ENCODE measurements at regions not wholly inside any gene's neighbourhood (a gene's known extent, or its start where the extent isn't known, plus 50 kb on each side); places are given as distances from the start of the nearest gene placed in this dataset.

GRCh38 chr4:38255572-38255971 is 295.4 kb downstream of the PTTG2 start:
- Histone ChIP-seq H2AFZ (ENCODE audit: low read depth, low read length, severe bottlenecking) (no peak overlapping the region), H3K9me2 (replicated peaks; ENCODE audit: insufficient read depth, low read length) (no peaks in the 10 kb centered on the region), H3K27me3 (ENCODE audit: low read length) (no peaks in the 10 kb centered on the region; the same call in 1 of the 2 replicates), H4K20me1 (ENCODE audit: low read depth, low read length) (no peaks in the 10 kb centered on the region), H3F3A (ENCODE audit: insufficient read depth) (no peaks in the 10 kb centered on the region), H3K9me3 (ENCODE audit: insufficient read depth, low read length) (peaks cover 11% of the 10 kb centered on the region), H3K79me2 (ENCODE audit: insufficient read depth, low read length) (no peaks in the 10 kb centered on the region), H3K27ac (ENCODE audit: low read depth, low read length) (no peak overlapping the region), H3K9ac (ENCODE audit: low read length) (no peak overlapping the region), H3K36me3 (ENCODE audit: low read length) (no peaks in the 10 kb centered on the region), H3K4me2 (ENCODE audit: low read depth, low read length, poor library complexity, severe bottlenecking) (no peak overlapping the region), H3K4me3 (ENCODE audit: insufficient read depth, low read length, poor library complexity, severe bottlenecking) (no peak overlapping the region)
- no peak for TF ChIP-seq EZH2phosphoT487 (conservative IDR thresholded peaks at IDR 0.05; ENCODE audit: low read length)
- TF ChIP-seq, protein P1, sequence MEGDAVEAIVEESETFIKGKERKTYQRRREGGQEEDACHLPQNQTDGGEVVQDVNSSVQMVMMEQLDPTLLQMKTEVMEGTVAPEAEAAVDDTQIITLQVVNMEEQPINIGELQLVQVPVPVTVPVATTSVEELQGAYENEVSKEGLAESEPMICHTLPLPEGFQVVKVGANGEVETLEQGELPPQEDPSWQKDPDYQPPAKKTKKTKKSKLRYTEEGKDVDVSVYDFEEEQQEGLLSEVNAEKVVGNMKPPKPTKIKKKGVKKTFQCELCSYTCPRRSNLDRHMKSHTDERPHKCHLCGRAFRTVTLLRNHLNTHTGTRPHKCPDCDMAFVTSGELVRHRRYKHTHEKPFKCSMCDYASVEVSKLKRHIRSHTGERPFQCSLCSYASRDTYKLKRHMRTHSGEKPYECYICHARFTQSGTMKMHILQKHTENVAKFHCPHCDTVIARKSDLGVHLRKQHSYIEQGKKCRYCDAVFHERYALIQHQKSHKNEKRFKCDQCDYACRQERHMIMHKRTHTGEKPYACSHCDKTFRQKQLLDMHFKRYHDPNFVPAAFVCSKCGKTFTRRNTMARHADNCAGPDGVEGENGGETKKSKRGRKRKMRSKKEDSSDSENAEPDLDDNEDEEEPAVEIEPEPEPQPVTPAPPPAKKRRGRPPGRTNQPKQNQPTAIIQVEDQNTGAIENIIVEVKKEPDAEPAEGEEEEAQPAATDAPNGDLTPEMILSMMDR (IDR thresholded peaks at IDR 0.05; ENCODE audit: insufficient read depth, low read length, poor library complexity, severe bottlenecking): no peak

GRCh38 chr4:38266616-38267015 is 306.4 kb downstream of the PTTG2 start:
- no peak overlapping the region for H3K27ac ChIP-seq (ENCODE audit: low read depth, low read length)
- H3K9me3 ChIP-seq (ENCODE audit: insufficient read depth, low read length): no peaks in the 10 kb centered on the region
- no peaks in the 10 kb centered on the region for H4K20me1 ChIP-seq (ENCODE audit: low read depth, low read length)
- no peaks in the 10 kb centered on the region for H3K36me3 ChIP-seq (ENCODE audit: low read length)
- no peak overlapping the region for H2AFZ ChIP-seq (ENCODE audit: low read depth, low read length, severe bottlenecking)
- no peak overlapping the region for H3K9ac ChIP-seq (ENCODE audit: low read length)
- H3F3A ChIP-seq (ENCODE audit: insufficient read depth): no peaks in the 10 kb centered on the region
- no peak overlapping the region for H3K4me2 ChIP-seq (ENCODE audit: low read depth, low read length, poor library complexity, severe bottlenecking)
- no peak overlapping the region for H3K4me3 ChIP-seq (ENCODE audit: insufficient read depth, low read length, poor library complexity, severe bottlenecking)
- H3K27me3 ChIP-seq (ENCODE audit: low read length): no peaks in the 10 kb centered on the region; the same call in 1 of the 2 replicates
- no peaks in the 10 kb centered on the region for H3K79me2 ChIP-seq (ENCODE audit: insufficient read depth, low read length)
- no peaks in the 10 kb centered on the region for H3K9me2 ChIP-seq (replicated peaks; ENCODE audit: insufficient read depth, low read length)
- TF ChIP-seq, protein P1 (IDR thresholded peaks at IDR 0.05; ENCODE audit: insufficient read depth, low read length, poor library complexity, severe bottlenecking): no peak
- no peak for TF ChIP-seq EZH2phosphoT487 (conservative IDR thresholded peaks at IDR 0.05; ENCODE audit: low read length)

DNA sequence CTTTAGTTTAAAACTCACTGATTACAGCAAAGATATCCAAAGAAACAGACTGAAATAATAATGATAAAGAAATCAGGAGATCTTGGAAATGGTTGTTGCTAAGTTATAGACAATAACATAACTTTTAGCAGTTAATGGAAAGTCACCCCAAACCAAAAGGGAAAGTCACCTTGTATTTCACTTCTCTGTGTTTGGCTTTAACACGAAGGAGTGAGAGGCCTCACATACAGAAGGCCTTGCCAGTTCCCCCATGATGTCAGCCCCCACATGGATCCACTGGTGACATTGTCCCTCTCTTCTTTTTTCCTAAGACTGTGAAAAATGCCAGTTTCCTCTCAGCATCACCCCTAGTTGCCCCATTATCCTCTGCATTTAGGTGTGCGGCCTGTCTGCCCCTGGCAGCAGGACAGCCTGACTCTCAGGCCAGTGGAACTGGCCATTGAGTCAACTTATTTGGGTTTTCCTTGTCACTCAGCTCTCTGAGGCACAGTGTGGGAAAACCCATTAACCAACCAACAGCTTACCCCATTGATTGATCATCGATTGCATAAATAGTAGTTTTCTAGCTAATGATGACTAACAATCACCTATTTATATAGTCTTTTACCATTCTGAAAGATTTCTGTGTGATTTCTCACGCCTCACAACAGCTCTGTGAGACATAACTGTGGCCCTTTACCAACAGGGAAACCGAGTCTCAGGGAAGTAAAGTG is 308.1 kb downstream of the PTTG2 start:
- Histone ChIP-seq H3F3A (ENCODE audit: insufficient read depth) (no peaks in the 10 kb centered on the region), H3K27ac (ENCODE audit: low read depth, low read length) (no peak overlapping the region), H3K79me2 (ENCODE audit: insufficient read depth, low read length) (no peaks in the 10 kb centered on the region), H3K4me3 (ENCODE audit: insufficient read depth, low read length, poor library complexity, severe bottlenecking) (no peak overlapping the region), H3K27me3 (ENCODE audit: low read length) (no peaks in the 10 kb centered on the region; the same call in 1 of the 2 replicates), H3K9me3 (ENCODE audit: insufficient read depth, low read length) (no peaks in the 10 kb centered on the region), H2AFZ (ENCODE audit: low read depth, low read length, severe bottlenecking) (no peak overlapping the region), H3K36me3 (ENCODE audit: low read length) (no peaks in the 10 kb centered on the region), H4K20me1 (ENCODE audit: low read depth, low read length) (no peaks in the 10 kb centered on the region), H3K9ac (ENCODE audit: low read length) (no peak overlapping the region), H3K4me2 (ENCODE audit: low read depth, low read length, poor library complexity, severe bottlenecking) (no peak overlapping the region), H3K9me2 (replicated peaks; ENCODE audit: insufficient read depth, low read length) (no peaks in the 10 kb centered on the region)
- TF ChIP-seq EZH2phosphoT487 (conservative IDR thresholded peaks at IDR 0.05; ENCODE audit: low read length): no peak
- TF ChIP-seq, protein P1 (IDR thresholded peaks at IDR 0.05; ENCODE audit: insufficient read depth, low read length, poor library complexity, severe bottlenecking): no peak

Data from SU-DHL-6 (cell line).